ENCODE measurements at regions not wholly inside any gene's neighbourhood (a gene's known extent, or its start where the extent isn't known, plus 50 kb on each side); places are given as distances from the start of the nearest gene placed in this dataset.

- no peaks in the 10 kb centered on the region for H3K9me3 ChIP-seq
- TF ChIP-seq EP300 (IDR thresholded peaks at IDR 0.05) (no peak), POLR2A (IDR thresholded peaks at IDR 0.05) (no peak), POLR2AphosphoS5 (IDR thresholded peaks at IDR 0.05) (no peak)
- TF ChIP-seq, protein P1, sequence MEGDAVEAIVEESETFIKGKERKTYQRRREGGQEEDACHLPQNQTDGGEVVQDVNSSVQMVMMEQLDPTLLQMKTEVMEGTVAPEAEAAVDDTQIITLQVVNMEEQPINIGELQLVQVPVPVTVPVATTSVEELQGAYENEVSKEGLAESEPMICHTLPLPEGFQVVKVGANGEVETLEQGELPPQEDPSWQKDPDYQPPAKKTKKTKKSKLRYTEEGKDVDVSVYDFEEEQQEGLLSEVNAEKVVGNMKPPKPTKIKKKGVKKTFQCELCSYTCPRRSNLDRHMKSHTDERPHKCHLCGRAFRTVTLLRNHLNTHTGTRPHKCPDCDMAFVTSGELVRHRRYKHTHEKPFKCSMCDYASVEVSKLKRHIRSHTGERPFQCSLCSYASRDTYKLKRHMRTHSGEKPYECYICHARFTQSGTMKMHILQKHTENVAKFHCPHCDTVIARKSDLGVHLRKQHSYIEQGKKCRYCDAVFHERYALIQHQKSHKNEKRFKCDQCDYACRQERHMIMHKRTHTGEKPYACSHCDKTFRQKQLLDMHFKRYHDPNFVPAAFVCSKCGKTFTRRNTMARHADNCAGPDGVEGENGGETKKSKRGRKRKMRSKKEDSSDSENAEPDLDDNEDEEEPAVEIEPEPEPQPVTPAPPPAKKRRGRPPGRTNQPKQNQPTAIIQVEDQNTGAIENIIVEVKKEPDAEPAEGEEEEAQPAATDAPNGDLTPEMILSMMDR (IDR thresholded peaks at IDR 0.05) = no peak
- H3K4me1 ChIP-seq = no peaks in the 10 kb centered on the region
- no peaks in the 10 kb centered on the region for H3K27me3 ChIP-seq
- H3K36me3 ChIP-seq = no peaks in the 10 kb centered on the region
- no peak overlapping the region for H3K4me3 ChIP-seq
- 81% methylated on average over 2 of the region's 2 CpGs for WGBS
- no peak for DNase-seq (ENCODE audit: low spot score in 2 of 2)
- H3K27ac ChIP-seq = no peak overlapping the region
Observed at GRCh38 chr21:15993951-15994350, 264.2 kb downstream of the USP25 start.

DNA sequence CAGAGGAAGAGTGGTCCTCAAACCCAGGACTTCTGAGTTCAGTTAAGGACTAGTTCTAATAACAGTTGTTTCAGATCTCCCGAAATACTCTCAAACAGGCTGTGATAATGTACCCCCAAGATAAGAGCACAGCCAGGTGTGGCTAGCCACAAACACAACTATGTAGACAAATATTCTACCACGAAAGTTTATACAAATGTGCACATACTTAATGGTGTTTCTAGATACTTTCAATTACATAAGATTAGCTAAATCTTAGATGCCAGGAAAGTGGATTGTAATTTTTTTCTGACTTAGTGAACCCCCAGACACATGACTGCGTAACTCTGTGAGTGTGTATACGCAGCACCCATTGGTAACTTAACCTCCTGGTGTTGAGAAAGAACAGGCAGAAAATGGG, 270.0 kb downstream of the USP25 start:
- Histone ChIP-seq H3K9me3 (no peaks in the 10 kb centered on the region), H3K4me3 (no peak overlapping the region), H3K27me3 (no peaks in the 10 kb centered on the region), H3K36me3 (no peaks in the 10 kb centered on the region), H3K4me1 (no peaks in the 10 kb centered on the region), H3K27ac (no peak overlapping the region)
- TF ChIP-seq POLR2AphosphoS5 (IDR thresholded peaks at IDR 0.05) = no peak
- TF ChIP-seq EP300 (IDR thresholded peaks at IDR 0.05) = no peak
- TF ChIP-seq POLR2A (IDR thresholded peaks at IDR 0.05) = no peak
- TF ChIP-seq, protein P1 (IDR thresholded peaks at IDR 0.05) = no peak
- WGBS = 91% methylated on average over 4 of the region's 4 CpGs
- no peak for DNase-seq (ENCODE audit: low spot score in 2 of 2)

DNA sequence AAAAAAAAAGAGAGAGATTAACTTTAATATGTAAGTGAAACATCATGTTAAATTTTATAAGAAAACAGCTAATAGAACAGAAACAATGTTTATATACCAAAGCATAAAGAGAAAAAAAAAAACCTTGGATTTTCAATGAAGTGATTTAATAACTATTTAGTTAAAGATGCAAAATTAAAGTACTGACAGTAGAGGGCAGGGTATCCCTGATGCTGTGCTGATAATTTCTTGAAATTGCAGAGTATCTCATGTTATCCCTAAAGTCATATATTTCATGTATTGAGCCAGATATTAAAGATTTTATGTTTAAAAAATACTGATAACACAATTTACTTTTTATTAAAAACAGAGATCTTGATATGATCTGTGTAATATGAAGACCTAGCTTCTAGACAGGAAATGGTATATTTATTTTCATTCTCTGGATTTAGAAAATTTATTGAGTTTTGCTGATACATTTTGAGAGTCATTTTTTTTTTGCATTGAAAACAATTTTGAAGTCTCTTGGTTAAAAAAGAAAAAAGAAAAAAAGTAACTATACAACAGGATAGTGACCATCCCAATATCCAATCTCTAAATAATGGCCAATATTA, 273.2 kb downstream of the USP25 start:
- no peaks in the 10 kb centered on the region for H3K36me3 ChIP-seq
- TF ChIP-seq POLR2AphosphoS5 (IDR thresholded peaks at IDR 0.05) = no peak
- TF ChIP-seq EP300 (IDR thresholded peaks at IDR 0.05) = no peak
- no peak for TF ChIP-seq POLR2A (IDR thresholded peaks at IDR 0.05)
- TF ChIP-seq, protein P1 (IDR thresholded peaks at IDR 0.05) = no peak
- no peak overlapping the region for H3K27ac ChIP-seq
- no peaks in the 10 kb centered on the region for H3K4me1 ChIP-seq
- H3K27me3 ChIP-seq = no peaks in the 10 kb centered on the region
- no peak overlapping the region for H3K4me3 ChIP-seq
- DNase-seq (ENCODE audit: low spot score in 2 of 2) = no peak
- H3K9me3 ChIP-seq = no peaks in the 10 kb centered on the region

DNA sequence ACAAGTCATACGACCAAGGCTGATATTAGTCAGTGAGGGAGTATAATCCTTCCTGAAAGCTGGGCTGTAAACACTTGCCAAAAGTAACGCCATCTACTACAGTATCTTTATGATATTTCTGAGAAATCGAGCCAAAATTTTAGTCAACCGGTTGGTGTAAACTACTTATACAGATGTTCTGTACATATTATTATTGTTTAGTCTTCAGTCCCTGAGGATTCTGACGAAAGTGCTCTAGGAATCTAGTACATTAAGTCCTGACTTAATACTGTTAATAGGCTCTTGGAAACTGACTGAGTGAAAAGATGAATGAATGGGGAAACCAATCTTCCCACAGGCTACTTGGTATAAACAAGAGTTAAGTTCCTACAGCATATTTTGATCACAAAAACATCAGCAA, 274.3 kb downstream of the USP25 start:
- WGBS = 57% methylated on average over 5 of the region's 5 CpGs
- Histone ChIP-seq H3K27ac (no peak overlapping the region), H3K4me3 (no peak overlapping the region), H3K9me3 (no peaks in the 10 kb centered on the region), H3K36me3 (no peaks in the 10 kb centered on the region), H3K4me1 (no peaks in the 10 kb centered on the region), H3K27me3 (no peaks in the 10 kb centered on the region)
- TF ChIP-seq, protein P1 (IDR thresholded peaks at IDR 0.05) = no peak
- TF ChIP-seq EP300 (IDR thresholded peaks at IDR 0.05) = no peak
- TF ChIP-seq POLR2AphosphoS5 (IDR thresholded peaks at IDR 0.05) = no peak
- TF ChIP-seq POLR2A (IDR thresholded peaks at IDR 0.05) = no peak
- DNase-seq (ENCODE audit: low spot score in 2 of 2) = no peak

GRCh38 chr21:16004523-16004922, 274.7 kb downstream of the USP25 start:
- H3K27ac ChIP-seq = no peak overlapping the region
- no peaks in the 10 kb centered on the region for H3K9me3 ChIP-seq
- no peaks in the 10 kb centered on the region for H3K36me3 ChIP-seq
- DNase-seq (ENCODE audit: low spot score in 2 of 2) = no peak
- 95% methylated on average over 7 of the region's 7 CpGs for WGBS
- TF ChIP-seq POLR2AphosphoS5 (IDR thresholded peaks at IDR 0.05) (no peak), POLR2A (IDR thresholded peaks at IDR 0.05) (no peak), EP300 (IDR thresholded peaks at IDR 0.05) (no peak)
- TF ChIP-seq, protein P1 (IDR thresholded peaks at IDR 0.05) = no peak
- no peaks in the 10 kb centered on the region for H3K4me1 ChIP-seq
- no peaks in the 10 kb centered on the region for H3K27me3 ChIP-seq
- H3K4me3 ChIP-seq = no peak overlapping the region

All from suprapubic skin (tissue), 4 donors.